ENCODE measurements at regions not wholly inside any gene's neighbourhood (a gene's known extent, or its start where the extent isn't known, plus 50 kb on each side); places are given as distances from the start of the nearest gene placed in this dataset.
"Not testable (repeated sequence)": the region's sequence is repeated elsewhere in the genome, so short reads cannot be mapped to it uniquely, and the experiment has no call there.

GRCh38 chr4:28116526-28117083, 1256.0 kb downstream of the STIM2 start:
- H3K4me1 Mint-ChIP-seq, DNase-seq, H3K27me3 Mint-ChIP-seq, H3K9me3 Mint-ChIP-seq, H3K36me3 Mint-ChIP-seq, H3K4me3 Mint-ChIP-seq: not testable (repeated sequence)
- H3K27ac Mint-ChIP-seq, result peak overlapping the region; percentile 28

- Mint-ChIP-seq H3K9me3 (peaks cover 6% of the 10 kb centered on the region), H3K27me3 (no peaks in the 10 kb centered on the region), H3K4me1 (no peaks in the 10 kb centered on the region), H3K27ac (no peak overlapping the region), H3K36me3 (no peaks in the 10 kb centered on the region), H3K4me3 (no peak overlapping the region)
- DNase-seq, result no peak
Measured at GRCh38 chr4:28117084-28117682, 1256.5 kb downstream of the STIM2 start.

- no peak overlapping the region for H3K27ac Mint-ChIP-seq
- no peaks in the 10 kb centered on the region for H3K27me3 Mint-ChIP-seq
- no peak overlapping the region for H3K4me3 Mint-ChIP-seq
- DNase-seq, result no peak
- no peaks in the 10 kb centered on the region for H3K4me1 Mint-ChIP-seq
- no peaks in the 10 kb centered on the region for H3K36me3 Mint-ChIP-seq
- peaks cover 7% of the 10 kb centered on the region for H3K9me3 Mint-ChIP-seq
Measured at GRCh38 chr4:28146191-28146590, 1285.5 kb downstream of the STIM2 start.

- H3K9me3 Mint-ChIP-seq, result peaks cover 9% of the 10 kb centered on the region
- no peaks in the 10 kb centered on the region for H3K4me1 Mint-ChIP-seq
- H3K36me3 Mint-ChIP-seq, result no peaks in the 10 kb centered on the region
- H3K27me3 Mint-ChIP-seq, result no peaks in the 10 kb centered on the region
- H3K4me3 Mint-ChIP-seq, result no peak overlapping the region
- H3K27ac Mint-ChIP-seq, result no peak overlapping the region
- no peak for DNase-seq
Measured at GRCh38 chr4:28148221-28148620, 1287.6 kb downstream of the STIM2 start.

- Mint-ChIP-seq H3K4me1 (no peaks in the 10 kb centered on the region), H3K36me3 (no peaks in the 10 kb centered on the region), H3K9me3 (peaks cover 9% of the 10 kb centered on the region), H3K27me3 (no peaks in the 10 kb centered on the region), H3K27ac (no peak overlapping the region), H3K4me3 (no peak overlapping the region)
- DNase-seq, result no peak
Measured at GRCh38 chr4:28149762-28150161, 1289.1 kb downstream of the STIM2 start.

GRCh38 chr4:28151314-28151713, 1290.7 kb downstream of the STIM2 start:
- Mint-ChIP-seq H3K4me1 (no peaks in the 10 kb centered on the region), H3K36me3 (no peaks in the 10 kb centered on the region), H3K27me3 (no peaks in the 10 kb centered on the region), H3K27ac (no peak overlapping the region), H3K4me3 (no peak overlapping the region), H3K9me3 (peaks cover 6% of the 10 kb centered on the region)
- DNase-seq, result no peak

GRCh38 chr4:28167411-28167810, 1306.8 kb downstream of the STIM2 start:
- no peak overlapping the region for H3K4me3 Mint-ChIP-seq
- H3K36me3 Mint-ChIP-seq, result no peaks in the 10 kb centered on the region
- DNase-seq, result no peak
- no peak overlapping the region for H3K27ac Mint-ChIP-seq
- H3K27me3 Mint-ChIP-seq, result no peaks in the 10 kb centered on the region
- H3K9me3 Mint-ChIP-seq, result peaks cover 10% of the 10 kb centered on the region
- H3K4me1 Mint-ChIP-seq, result no peaks in the 10 kb centered on the region

GRCh38 chr4:28176942-28177341, 1316.3 kb downstream of the STIM2 start:
- no peaks in the 10 kb centered on the region for H3K36me3 Mint-ChIP-seq
- H3K4me3 Mint-ChIP-seq, result no peak overlapping the region
- H3K27ac Mint-ChIP-seq, result no peak overlapping the region
- H3K9me3 Mint-ChIP-seq, result peaks cover under 1% of the 10 kb centered on the region
- DNase-seq, result no peak
- H3K4me1 Mint-ChIP-seq, result no peaks in the 10 kb centered on the region
- no peaks in the 10 kb centered on the region for H3K27me3 Mint-ChIP-seq

- DNase-seq, result no peak
Measured at GRCh38 chr4:28177641-28178040, 1317.0 kb downstream of the STIM2 start.

GRCh38 chr4:28179126-28179525, 1318.5 kb downstream of the STIM2 start:
- Mint-ChIP-seq H3K9me3 (peaks cover 2% of the 10 kb centered on the region), H3K4me1 (no peaks in the 10 kb centered on the region), H3K27ac (no peak overlapping the region), H3K27me3 (no peaks in the 10 kb centered on the region), H3K4me3 (no peak overlapping the region), H3K36me3 (no peaks in the 10 kb centered on the region)
- no peak for DNase-seq

More at GRCh38 chr4:28177641-28178040, 1317.0 kb downstream of the STIM2 start:
- Mint-ChIP-seq H3K27ac (no peak overlapping the region), H3K27me3 (no peaks in the 10 kb centered on the region), H3K36me3 (no peaks in the 10 kb centered on the region), H3K4me3 (no peak overlapping the region), H3K9me3 (peaks cover 2% of the 10 kb centered on the region), H3K4me1 (no peaks in the 10 kb centered on the region)

GRCh38 chr4:28209371-28209924, 1348.8 kb downstream of the STIM2 start:
- H3K27me3 Mint-ChIP-seq, result no peaks in the 10 kb centered on the region
- no peaks in the 10 kb centered on the region for H3K4me1 Mint-ChIP-seq
- no peaks in the 10 kb centered on the region for H3K36me3 Mint-ChIP-seq
- peaks cover 4% of the 10 kb centered on the region for H3K9me3 Mint-ChIP-seq
- DNase-seq, result no peak
- no peak overlapping the region for H3K27ac Mint-ChIP-seq
- no peak overlapping the region for H3K4me3 Mint-ChIP-seq

- peaks cover 2% of the 10 kb centered on the region for H3K9me3 Mint-ChIP-seq
Measured at GRCh38 chr4:28211676-28212470, 1351.2 kb downstream of the STIM2 start.

GRCh38 chr4:28221536-28221935, 1360.9 kb downstream of the STIM2 start:
- no peak overlapping the region for H3K4me3 Mint-ChIP-seq
- H3K36me3 Mint-ChIP-seq, result no peaks in the 10 kb centered on the region
- no peaks in the 10 kb centered on the region for H3K9me3 Mint-ChIP-seq
- no peaks in the 10 kb centered on the region for H3K4me1 Mint-ChIP-seq
- no peaks in the 10 kb centered on the region for H3K27me3 Mint-ChIP-seq
- H3K27ac Mint-ChIP-seq, result no peak overlapping the region
- DNase-seq, result no peak

More at GRCh38 chr4:28211676-28212470, 1351.2 kb downstream of the STIM2 start:
- no peaks in the 10 kb centered on the region for H3K4me1 Mint-ChIP-seq
- no peaks in the 10 kb centered on the region for H3K36me3 Mint-ChIP-seq
- DNase-seq, result no peak
- no peak overlapping the region for H3K4me3 Mint-ChIP-seq
- H3K27me3 Mint-ChIP-seq, result no peaks in the 10 kb centered on the region
- H3K27ac Mint-ChIP-seq, result no peak overlapping the region

GRCh38 chr4:28225050-28225449, 1364.4 kb downstream of the STIM2 start:
- H3K4me3 Mint-ChIP-seq, result no peak overlapping the region

GRCh38 chr4:28225689-28226353, 1365.2 kb downstream of the STIM2 start:
- Mint-ChIP-seq H3K27me3 (no peaks in the 10 kb centered on the region), H3K9me3 (peaks cover 3% of the 10 kb centered on the region), H3K4me3 (no peak overlapping the region), H3K36me3 (no peaks in the 10 kb centered on the region), H3K4me1 (no peaks in the 10 kb centered on the region), H3K27ac (no peak overlapping the region)
- no peak for DNase-seq

More at GRCh38 chr4:28225050-28225449, 1364.4 kb downstream of the STIM2 start:
- Mint-ChIP-seq H3K4me1 (no peaks in the 10 kb centered on the region), H3K9me3 (peaks cover 3% of the 10 kb centered on the region), H3K36me3 (no peaks in the 10 kb centered on the region), H3K27me3 (no peaks in the 10 kb centered on the region), H3K27ac (no peak overlapping the region)
- no peak for DNase-seq
